ENCODE measurements at regions not wholly inside any gene's neighbourhood (a gene's known extent, or its start where the extent isn't known, plus 50 kb on each side); places are given as distances from the start of the nearest gene placed in this dataset.
"Not testable (repeated sequence)": the region's sequence is repeated elsewhere in the genome, so short reads cannot be mapped to it uniquely, and the experiment has no call there.

GRCh38 chr1:191495040-191495439 is 663.2 kb upstream of the RGS18 start:
- DNase-seq (ENCODE audit: low read depth, low spot score): no peak

DNA sequence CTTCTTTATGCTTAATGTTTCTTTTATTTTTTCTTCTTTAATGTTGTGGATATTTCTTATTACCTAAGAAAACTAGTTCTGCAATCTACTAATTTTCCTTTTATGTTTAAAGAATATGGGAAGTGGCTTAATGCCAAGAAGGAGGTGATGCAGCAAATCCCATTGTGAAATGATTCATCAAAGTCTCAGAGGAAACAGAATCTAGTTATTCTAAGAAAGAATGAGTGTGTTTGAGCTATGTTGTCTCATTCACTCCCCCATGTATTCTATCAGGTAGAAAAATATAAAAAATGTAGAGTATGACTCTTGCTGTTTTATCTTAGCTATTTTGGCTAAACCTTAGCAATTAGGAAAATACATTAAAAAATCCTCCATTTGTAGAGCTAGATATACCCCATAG is 659.9 kb upstream of the RGS18 start:
- no peak for DNase-seq (ENCODE audit: low read depth, low spot score)

- no peak for DNase-seq (ENCODE audit: low read depth, low spot score)
Observed at GRCh38 chr1:191498825-191499224, 659.4 kb upstream of the RGS18 start.

DNA sequence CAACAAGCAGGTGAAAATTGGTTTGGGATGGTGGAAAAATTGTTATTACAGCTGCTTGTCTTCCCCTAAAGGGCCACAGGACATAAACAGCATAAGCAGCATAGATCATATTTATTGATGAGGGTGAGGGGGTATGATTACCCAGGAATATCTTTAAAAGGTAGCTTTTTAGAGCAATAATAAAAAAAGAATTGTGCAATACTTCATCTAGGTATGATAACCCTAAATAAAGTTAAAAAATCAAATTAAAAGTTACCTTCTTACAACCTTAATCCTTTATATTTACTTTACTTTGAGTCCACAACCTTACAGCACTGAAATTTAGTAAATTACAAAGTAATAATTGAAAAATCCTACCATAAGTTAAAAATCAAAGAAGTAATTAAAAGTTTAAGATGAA is 653.3 kb upstream of the RGS18 start:
- no peak for DNase-seq (ENCODE audit: low read depth, low spot score)

GRCh38 chr1:191508239-191508638 is 650.0 kb upstream of the RGS18 start:
- DNase-seq (ENCODE audit: low read depth, low spot score): no peak

DNA sequence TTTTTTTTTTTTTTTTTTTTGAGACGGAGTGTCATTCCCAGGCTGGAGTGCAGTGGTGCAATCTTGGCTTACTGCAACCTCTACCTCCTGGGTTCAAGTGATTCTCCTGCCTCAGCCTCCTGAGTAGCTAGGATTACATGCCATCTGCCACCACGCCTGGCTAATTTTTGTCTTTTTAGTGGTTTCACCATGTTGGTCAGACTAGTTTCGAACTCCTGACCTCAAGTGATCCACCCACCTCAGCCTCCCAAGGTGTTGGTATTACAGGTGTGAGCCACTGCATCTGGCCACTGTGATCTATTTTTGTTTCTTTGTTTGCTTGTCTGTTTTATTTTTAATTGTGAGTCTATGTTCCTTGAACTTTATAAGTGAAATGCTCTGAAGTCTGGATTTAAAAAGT is 646.8 kb upstream of the RGS18 start:
- not testable (repeated sequence) for DNase-seq (ENCODE audit: low read depth, low spot score)

DNA sequence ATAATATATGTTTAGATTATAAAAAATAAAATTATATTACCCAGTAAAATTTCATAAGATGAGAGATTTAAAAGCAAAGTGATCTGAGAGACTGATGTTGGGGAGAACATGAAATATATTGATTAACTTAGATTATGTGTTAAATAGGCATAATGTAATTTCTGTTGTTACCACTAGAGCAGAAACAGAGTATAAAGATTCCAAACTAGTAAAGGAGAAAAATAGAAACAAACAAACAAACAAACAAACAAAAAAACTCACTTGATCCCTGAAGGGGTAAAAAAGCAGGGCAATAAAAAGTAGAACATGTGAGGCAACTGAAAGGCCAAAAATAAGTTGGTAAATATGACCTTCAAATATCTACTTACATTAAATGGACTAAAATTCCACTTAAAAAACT is 640.4 kb upstream of the RGS18 start:
- DNase-seq (ENCODE audit: low read depth, low spot score): no peak

DNA sequence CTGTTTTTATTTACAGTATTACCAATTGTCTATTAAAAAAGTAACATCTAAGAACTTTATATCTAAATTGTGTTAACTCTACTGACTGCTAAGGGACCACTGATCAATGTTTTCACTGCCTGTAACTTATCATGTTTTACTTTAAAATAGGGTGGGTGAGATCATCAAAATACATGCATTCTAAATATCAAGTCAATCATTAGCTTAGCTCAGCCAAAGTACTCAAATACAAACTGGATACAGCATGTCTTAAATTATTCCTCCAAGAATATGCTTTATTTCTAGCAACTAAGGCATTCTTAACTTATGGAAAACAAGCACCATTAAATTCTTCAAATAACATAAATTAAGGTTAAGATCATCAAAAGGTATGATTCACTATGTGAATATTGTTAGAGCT is 638.7 kb upstream of the RGS18 start:
- no peak for DNase-seq (ENCODE audit: low read depth, low spot score)

- no peak for DNase-seq (ENCODE audit: low read depth, low spot score)
Observed at GRCh38 chr1:191520345-191520744, 637.9 kb upstream of the RGS18 start.

DNA sequence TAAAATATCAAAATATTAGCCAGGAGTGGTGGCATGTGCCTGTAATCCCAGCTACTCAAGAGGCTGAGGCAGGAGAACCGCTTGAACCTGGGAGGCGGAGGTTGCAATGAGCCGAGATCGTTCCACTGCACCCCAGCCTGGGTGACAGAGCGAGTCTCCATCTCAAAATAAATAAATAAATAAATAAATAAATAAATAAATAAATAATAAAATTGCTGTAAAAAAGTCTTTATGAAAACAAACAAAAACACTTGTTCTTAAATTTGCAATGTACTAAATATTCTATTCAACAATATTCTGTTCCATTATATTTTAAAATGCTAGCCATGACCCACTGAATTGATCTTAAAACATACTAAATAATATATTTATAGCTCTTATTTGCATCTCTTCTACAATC is 632.3 kb upstream of the RGS18 start:
- not testable (repeated sequence) for DNase-seq (ENCODE audit: low read depth, low spot score)

- DNase-seq (ENCODE audit: low read depth, low spot score): no peak
Observed at GRCh38 chr1:191528275-191528674, 630.0 kb upstream of the RGS18 start.

- DNase-seq (ENCODE audit: low read depth, low spot score): no peak
Observed at GRCh38 chr1:191530928-191531327, 627.3 kb upstream of the RGS18 start.

DNA sequence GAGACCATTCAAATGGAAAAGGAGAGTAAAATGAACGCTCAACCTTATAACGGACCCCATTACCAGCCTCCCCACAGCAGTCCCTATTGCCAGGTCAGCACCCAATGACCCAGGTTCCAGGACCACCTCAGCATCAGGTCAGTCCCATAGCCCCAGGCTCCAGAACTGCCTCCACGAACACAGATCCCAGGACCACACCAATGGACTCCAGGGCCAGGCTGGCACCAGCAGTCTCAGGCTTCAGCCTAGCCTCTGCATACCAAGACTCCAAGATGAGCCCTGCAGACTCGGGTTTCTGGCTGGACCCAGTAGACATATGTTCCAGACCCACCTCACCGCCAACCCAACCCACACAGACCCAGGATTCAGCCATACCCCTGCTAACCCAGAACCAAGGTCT is 625.0 kb upstream of the RGS18 start:
- no peak for DNase-seq (ENCODE audit: low read depth, low spot score)

- DNase-seq (ENCODE audit: low read depth, low spot score): no peak
Observed at GRCh38 chr1:191536791-191537429, 621.4 kb upstream of the RGS18 start.

DNA sequence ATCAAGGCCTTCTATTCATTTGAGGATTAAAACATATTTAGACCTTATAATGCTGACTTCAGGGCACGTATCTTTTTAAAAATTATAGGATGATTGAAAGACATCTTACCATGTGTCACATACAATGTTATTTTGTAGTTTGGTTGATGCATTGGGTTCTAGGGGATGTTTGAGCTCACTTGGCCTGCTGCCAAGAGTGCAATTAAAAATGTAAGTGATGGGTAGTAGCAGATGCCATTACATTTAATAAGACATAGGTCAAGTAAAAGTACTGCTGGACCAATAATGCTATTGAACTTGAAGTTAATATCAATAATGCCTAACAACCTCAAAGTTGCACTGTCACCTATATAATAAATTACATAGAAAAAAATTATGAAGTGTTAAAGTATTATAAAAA is 616.5 kb upstream of the RGS18 start:
- DNase-seq (ENCODE audit: low read depth, low spot score): no peak

GRCh38 chr1:191542444-191542843 is 615.8 kb upstream of the RGS18 start:
- DNase-seq (ENCODE audit: low read depth, low spot score): no peak

- DNase-seq (ENCODE audit: low read depth, low spot score): no peak
Observed at GRCh38 chr1:191546803-191547202, 611.5 kb upstream of the RGS18 start.

GRCh38 chr1:191551019-191551418 is 607.2 kb upstream of the RGS18 start:
- DNase-seq (ENCODE audit: low read depth, low spot score): no peak

- no peak for DNase-seq (ENCODE audit: low read depth, low spot score)
Observed at GRCh38 chr1:191558379-191558778, 599.9 kb upstream of the RGS18 start.

- DNase-seq (ENCODE audit: low read depth, low spot score): no peak
Observed at GRCh38 chr1:191561276-191561675, 597.0 kb upstream of the RGS18 start.

GRCh38 chr1:191564275-191564674 is 594.0 kb upstream of the RGS18 start:
- no peak for DNase-seq (ENCODE audit: low read depth, low spot score)

GRCh38 chr1:191572479-191572878 is 585.8 kb upstream of the RGS18 start:
- no peak for DNase-seq (ENCODE audit: low read depth, low spot score)

DNA sequence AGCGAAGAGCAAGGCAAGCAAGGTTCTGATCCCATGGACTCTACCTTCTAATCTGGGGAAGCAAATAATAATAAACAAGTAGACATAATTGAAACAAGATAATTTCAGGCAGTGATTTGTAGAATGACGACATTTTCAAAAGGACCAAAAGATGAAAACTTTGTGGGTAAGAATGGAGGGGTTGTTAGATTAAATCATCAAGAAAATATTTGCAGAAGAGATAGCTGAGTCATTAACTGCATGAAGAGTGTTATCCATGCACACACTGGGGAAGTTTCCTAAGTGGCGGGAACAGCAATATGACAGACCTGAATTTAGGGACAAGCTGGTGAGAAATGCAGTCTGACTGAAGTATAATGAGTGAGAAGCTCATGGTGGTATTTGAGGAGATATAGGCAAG is 583.1 kb upstream of the RGS18 start:
- no peak for DNase-seq (ENCODE audit: low read depth, low spot score)

DNA sequence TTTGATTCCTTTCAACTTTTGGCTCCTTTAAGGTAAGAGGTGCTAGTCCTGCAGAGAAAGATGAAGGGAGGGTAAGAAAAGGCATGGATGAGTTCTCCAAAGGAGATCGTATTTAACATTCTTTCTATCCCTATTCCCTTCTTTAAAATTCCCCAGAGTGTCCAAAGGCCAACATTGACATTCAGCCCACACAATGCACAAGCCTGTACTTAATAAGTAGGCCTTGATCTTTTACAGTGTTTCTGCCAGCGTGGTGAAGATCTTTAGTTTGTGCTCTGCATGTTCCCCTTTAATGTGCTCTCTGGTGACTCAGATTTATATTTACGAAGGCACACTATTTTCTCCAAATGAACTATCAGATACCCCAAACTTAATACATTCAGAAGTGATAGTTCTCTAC is 582.5 kb upstream of the RGS18 start:
- no peak for DNase-seq (ENCODE audit: low read depth, low spot score)
